Cardiac muscle cell (in vitro differentiated cells and primary cell): ENCODE measurements at regions not wholly inside any gene's neighbourhood (a gene's known extent, or its start where the extent isn't known, plus 50 kb on each side); places are given as distances from the start of the nearest gene placed in this dataset.

ENCODE experiments used
- DNase-seq, 2 donors: peaks; one replicate each; pipeline versions ENCODE4 v3.0.0 to v3.0.0-alpha.2; 2010 to 2017; ENCODE audit warnings: low read depth in 1 of 2, low spot score in 1 of 2
- H3K27ac ChIP-seq: fragments of 200-600 bp; sonication (generic); 2 replicates; pipeline ENCODE4 v1.5.1; 2016
- H3K27me3 ChIP-seq: fragments of 200-600 bp; sonication (generic); 2 replicates; pipeline ENCODE4 v1.6.0; 2016; ENCODE audit warnings: control low read depth
- H3K36me3 ChIP-seq: fragments of 200-600 bp; sonication (generic); 2 replicates; pipeline ENCODE4 v1.5.1; 2016; ENCODE audit warnings: control low read depth
- H3K4me1 ChIP-seq: fragments of 200-600 bp; sonication (generic); 2 replicates; pipeline ENCODE4 v1.8.1; 2017; ENCODE audit warnings: low read depth, mild to moderate bottlenecking, mixed run types
- H3K4me3 ChIP-seq: fragments of 200-600 bp; sonication (generic); 2 replicates; pipeline ENCODE4 v1.5.1; 2016; ENCODE audit warnings: mild to moderate bottlenecking
- H3K9me3 ChIP-seq: fragments of 200-600 bp; sonication (generic); 2 replicates; pipeline ENCODE4 v1.5.1; 2017; ENCODE audit warnings: low read depth, mild to moderate bottlenecking, control low read depth
- TF ChIP-seq, protein P1 (sequence below): IDR thresholded peaks from 2 replicates; pipeline ENCODE4 v1.5.1; 2012; ENCODE audit warnings: low read depth, mild to moderate bottlenecking, low read length

DNA sequence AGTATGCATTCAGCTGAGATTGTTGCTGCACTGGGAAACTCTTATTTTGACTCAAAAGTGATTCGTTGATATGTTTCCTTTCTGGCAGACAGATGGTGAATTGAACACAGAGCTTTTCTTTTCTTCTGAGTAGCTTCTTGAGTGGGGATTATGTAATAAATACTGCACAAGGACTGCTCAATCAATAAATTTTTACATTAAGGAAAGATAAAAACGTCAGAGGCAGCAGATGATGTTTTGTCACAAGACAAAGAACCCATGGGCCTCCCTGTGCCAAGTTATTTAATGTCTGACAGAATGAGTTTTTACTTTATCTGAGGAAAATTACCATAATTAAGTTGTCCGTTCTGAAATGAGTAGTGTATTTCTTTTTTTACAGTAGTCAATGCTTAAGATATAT is 460.3 kb downstream of the UTRN start:
- Histone ChIP-seq H3K4me3 (no peak overlapping the region), H3K36me3 (no peaks in the 10 kb centered on the region), H3K27me3 (no peaks in the 10 kb centered on the region), H3K27ac (no peak overlapping the region), H3K4me1 (peaks cover 5% of the 10 kb centered on the region), H3K9me3 (no peaks in the 10 kb centered on the region)
- no peak for DNase-seq
- TF ChIP-seq, protein P1, sequence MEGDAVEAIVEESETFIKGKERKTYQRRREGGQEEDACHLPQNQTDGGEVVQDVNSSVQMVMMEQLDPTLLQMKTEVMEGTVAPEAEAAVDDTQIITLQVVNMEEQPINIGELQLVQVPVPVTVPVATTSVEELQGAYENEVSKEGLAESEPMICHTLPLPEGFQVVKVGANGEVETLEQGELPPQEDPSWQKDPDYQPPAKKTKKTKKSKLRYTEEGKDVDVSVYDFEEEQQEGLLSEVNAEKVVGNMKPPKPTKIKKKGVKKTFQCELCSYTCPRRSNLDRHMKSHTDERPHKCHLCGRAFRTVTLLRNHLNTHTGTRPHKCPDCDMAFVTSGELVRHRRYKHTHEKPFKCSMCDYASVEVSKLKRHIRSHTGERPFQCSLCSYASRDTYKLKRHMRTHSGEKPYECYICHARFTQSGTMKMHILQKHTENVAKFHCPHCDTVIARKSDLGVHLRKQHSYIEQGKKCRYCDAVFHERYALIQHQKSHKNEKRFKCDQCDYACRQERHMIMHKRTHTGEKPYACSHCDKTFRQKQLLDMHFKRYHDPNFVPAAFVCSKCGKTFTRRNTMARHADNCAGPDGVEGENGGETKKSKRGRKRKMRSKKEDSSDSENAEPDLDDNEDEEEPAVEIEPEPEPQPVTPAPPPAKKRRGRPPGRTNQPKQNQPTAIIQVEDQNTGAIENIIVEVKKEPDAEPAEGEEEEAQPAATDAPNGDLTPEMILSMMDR, result no peak

DNA sequence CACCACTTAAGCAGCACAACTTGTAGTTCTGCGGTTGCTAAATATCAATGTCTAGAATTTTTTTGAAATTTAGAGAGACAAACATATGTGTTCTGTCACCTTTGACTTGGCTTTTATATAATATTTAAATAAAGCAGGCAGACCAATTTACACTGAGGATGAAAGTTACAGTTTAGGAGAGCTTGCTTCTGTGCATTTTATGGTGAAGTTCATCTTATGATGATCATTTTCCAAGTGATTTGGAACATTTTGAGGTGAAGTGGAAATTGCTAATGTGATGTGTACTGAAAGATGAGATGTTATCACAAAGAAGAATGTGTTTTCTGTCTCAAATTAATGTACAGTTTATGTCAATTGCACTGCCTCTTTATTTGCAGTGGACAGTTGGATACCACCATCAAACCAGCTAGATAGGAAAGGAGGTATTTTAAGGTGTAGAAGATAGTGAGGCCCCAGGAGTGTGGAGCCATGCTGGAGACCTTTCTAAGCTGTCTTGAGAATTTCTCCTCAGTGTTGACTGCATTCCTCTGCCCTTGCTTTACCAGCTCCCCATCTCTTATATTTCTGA is 461.9 kb downstream of the UTRN start:
- Histone ChIP-seq H3K4me3 (no peak overlapping the region), H3K9me3 (no peaks in the 10 kb centered on the region), H3K27ac (peak overlapping the region; percentile 14), H3K36me3 (no peaks in the 10 kb centered on the region), H3K27me3 (no peaks in the 10 kb centered on the region), H3K4me1 (peaks cover 5% of the 10 kb centered on the region)
- no peak for DNase-seq
- TF ChIP-seq, protein P1, result no peak

DNA sequence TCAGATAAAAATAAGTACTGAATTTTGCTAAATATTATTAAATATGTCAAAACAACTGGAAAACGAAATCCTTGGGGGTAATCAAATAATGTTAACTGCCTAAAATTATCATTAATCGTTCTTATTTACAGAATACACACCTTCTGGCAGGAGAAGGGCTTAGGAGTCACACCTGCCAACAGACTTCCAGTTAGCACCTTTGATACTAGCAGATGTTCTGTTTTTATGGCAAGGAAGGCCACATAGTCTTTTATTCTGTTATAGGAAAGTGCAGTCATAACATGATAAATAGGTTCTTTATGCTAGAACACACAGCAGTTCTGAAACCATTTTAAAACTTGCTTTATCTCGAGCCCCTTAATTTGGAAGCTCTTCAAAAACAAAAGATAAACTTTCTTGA is 464.1 kb downstream of the UTRN start:
- Histone ChIP-seq H3K9me3 (no peaks in the 10 kb centered on the region), H3K4me3 (no peak overlapping the region), H3K36me3 (no peaks in the 10 kb centered on the region), H3K27ac (no peak overlapping the region), H3K4me1 (peaks cover 11% of the 10 kb centered on the region), H3K27me3 (no peaks in the 10 kb centered on the region)
- no peak for DNase-seq
- TF ChIP-seq, protein P1, result no peak

DNA sequence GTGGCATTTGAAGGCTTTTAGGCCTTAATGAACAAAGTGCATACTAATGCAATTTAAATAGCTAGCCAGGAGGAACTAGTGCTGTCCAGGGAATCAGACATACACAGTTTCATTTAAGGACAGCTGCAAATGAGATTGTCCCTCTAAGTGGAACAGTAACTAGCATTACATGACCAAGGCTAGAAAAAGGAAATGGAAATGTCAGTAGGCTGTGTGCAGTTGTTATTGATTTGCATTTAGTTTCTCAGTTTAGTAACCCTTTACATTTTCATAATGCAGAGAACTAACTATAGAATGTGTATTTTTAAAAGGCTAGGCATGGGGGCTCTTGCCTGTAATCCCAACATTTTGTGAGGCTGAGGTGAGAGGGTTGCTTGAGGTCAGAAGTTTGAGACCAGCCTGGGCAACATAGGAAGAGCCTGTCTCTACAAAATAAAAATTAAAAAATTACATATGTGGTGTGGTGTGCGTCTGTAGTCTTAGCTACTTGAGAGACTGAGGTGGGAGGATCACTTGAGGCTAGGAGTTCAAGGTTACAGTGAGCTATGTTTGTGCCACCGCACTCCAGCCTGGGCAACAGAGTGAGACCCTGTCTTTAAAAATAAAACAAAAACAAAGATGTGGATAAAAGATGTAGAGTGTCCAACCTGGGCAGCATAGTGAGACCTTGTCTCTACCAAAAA is 468.0 kb downstream of the UTRN start:
- DNase-seq, result no peak
- TF ChIP-seq, protein P1, result no peak
- H3K27ac ChIP-seq, result peak overlapping the region; percentile 48
- H3K4me3 ChIP-seq, result no peak overlapping the region
- no peaks in the 10 kb centered on the region for H3K27me3 ChIP-seq
- no peaks in the 10 kb centered on the region for H3K9me3 ChIP-seq
- no peaks in the 10 kb centered on the region for H3K36me3 ChIP-seq
- peaks cover 5% of the 10 kb centered on the region for H3K4me1 ChIP-seq

DNA sequence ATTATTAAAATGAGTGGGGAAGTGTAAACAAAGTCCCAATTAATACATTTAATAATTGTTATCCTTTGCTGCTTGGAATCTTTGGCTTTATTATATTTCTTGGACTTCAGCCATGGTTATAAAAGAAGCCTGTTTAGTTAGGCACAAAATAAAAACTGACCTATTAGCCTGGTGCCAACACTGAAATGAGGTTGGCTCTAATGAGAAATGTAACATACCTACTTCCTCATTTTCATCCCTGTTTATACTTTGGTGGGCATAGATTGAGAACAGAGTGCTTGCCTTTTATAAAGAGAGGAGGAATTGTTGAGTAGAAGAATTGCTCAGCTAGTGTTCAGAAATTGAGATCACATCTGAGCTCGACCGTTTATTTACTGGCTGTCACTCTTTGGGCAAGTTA is 471.3 kb downstream of the UTRN start:
- H3K4me1 ChIP-seq, result peaks cover 5% of the 10 kb centered on the region
- peaks cover 4% of the 10 kb centered on the region for H3K36me3 ChIP-seq
- no peaks in the 10 kb centered on the region for H3K9me3 ChIP-seq
- no peak overlapping the region for H3K27ac ChIP-seq
- no peak for DNase-seq
- no peaks in the 10 kb centered on the region for H3K27me3 ChIP-seq
- TF ChIP-seq, protein P1, result no peak
- H3K4me3 ChIP-seq, result no peak overlapping the region
